A549 (cell line): ENCODE measurements at regions not wholly inside any gene's neighbourhood (a gene's known extent, or its start where the extent isn't known, plus 50 kb on each side); places are given as distances from the start of the nearest gene placed in this dataset.

Experiments used
- ATAC-seq, 2 experiments: fragments of 200-7000 bp in 1 of 2; fragments of >200 bp in 1 of 2; cut with Nextera tagmentation in 1 of 2; cut with Tn5 transposase in 1 of 2; 3 replicates each; pipeline versions ENCODE4 v1.8.0 to v1.9.1; 2018 to 2020; ENCODE audit warnings: mild to moderate bottlenecking in 1 of 2, moderate library complexity in 1 of 2
- CTCF ChIA-PET: fragments of 300-600 bp; sonication (Branson Sonifier 250); formaldehyde crosslinking; extraction: SDS; loops from one replicate; lab custom pipeline; 2021; ENCODE audit warnings: antibody characterized with exemption, inconsistent platforms; lab: Yijun Ruan, JAX
- POLR2A ChIA-PET: fragments of 350-600 bp; formaldehyde crosslinking; extraction: SDS; loops from one replicate; lab custom pipeline; 2021; ENCODE audit warnings: antibody characterized with exemption, inconsistent platforms; lab: Yijun Ruan, JAX
- DNase-seq, 2 experiments: peaks; one replicate each; pipeline versions ENCODE4 v3.0.0 to v3.0.0-alpha.2; 2011 to 2016; ENCODE audit warnings: low read depth in 1 of 2, low spot score in 1 of 2
- FAIRE-seq: peaks from 2 replicates; lab custom pipeline; 2011; peaks lifted over from hg19 to GRCh38; lab: Jason Lieb, UNC
- H3K27ac ChIP-seq, 2 experiments: fragments of >200 bp; sonication (Bioruptor Twin); formaldehyde crosslinking; 3 replicates each; pipeline ENCODE4 v1.5.1; 2016 to 2017
- H3K4me1 ChIP-seq: fragments of >200 bp; sonication (Bioruptor Twin); formaldehyde crosslinking; 3 replicates; pipeline ENCODE4 v1.6.1; 2016
- H3K4me2 ChIP-seq: fragments of >200 bp; sonication (Bioruptor Twin); formaldehyde crosslinking; 3 replicates; pipeline ENCODE4 v1.6.1; 2016
- H3K4me3 ChIP-seq: fragments of >200 bp; sonication (Bioruptor Twin); formaldehyde crosslinking; 3 replicates; pipeline ENCODE4 v1.5.1; 2016
- H3K9me3 ChIP-seq: fragments of >200 bp; sonication (Bioruptor Twin); formaldehyde crosslinking; 3 replicates; pipeline ENCODE4 v1.6.1; 2016
- CBX2 ChIP-seq: fragments of 200-600 bp; sonication (generic); IDR thresholded peaks from 2 replicates; pipeline ENCODE4 v1.6.1; 2016; ENCODE audit warnings: low read depth, mild to moderate bottlenecking, borderline replicate concordance
- CBX8 ChIP-seq: fragments of 200-600 bp; sonication (generic); IDR thresholded peaks from 2 replicates; pipeline ENCODE4 v1.6.1; 2016
- CHD4 ChIP-seq: fragments of 200-600 bp; sonication (generic); IDR thresholded peaks from 2 replicates; pipeline ENCODE4 v1.6.1; 2016; ENCODE audit warnings: antibody characterized with exemption, mild to moderate bottlenecking, borderline replicate concordance
- E2F6 ChIP-seq: IDR thresholded peaks from 2 replicates; pipeline ENCODE4 v1.6.1; 2012; ENCODE audit warnings: low read depth, borderline replicate concordance
- EHF ChIP-seq: fragments of 250-450 bp; sonication (Bioruptor Pico); IDR thresholded peaks from 2 replicates; pipeline ENCODE4 v1.5.0; 2020; ENCODE audit warnings: mild to moderate bottlenecking
- EP300 ChIP-seq, 2 experiments: fragments of >200 bp; sonication (Bioruptor Twin); formaldehyde crosslinking; IDR thresholded peaks; 2 replicates in 1 of 2; 3 replicates in 1 of 2; pipeline ENCODE4 v1.6.1; 2016 to 2017
- FOSB ChIP-seq: fragments of 250-450 bp; sonication (Bioruptor Pico); IDR thresholded peaks from 2 replicates; pipeline ENCODE4 v1.5.0; 2020; ENCODE audit warnings: mild to moderate bottlenecking, moderate library complexity
- GATA3 ChIP-seq: IDR thresholded peaks from 2 replicates; pipeline ENCODE4 v1.6.1; 2012; ENCODE audit warnings: borderline replicate concordance
- HDAC2 ChIP-seq: fragments of 200-600 bp; sonication (generic); IDR thresholded peaks from 2 replicates; pipeline ENCODE4 v1.6.1; 2016
- HEYL ChIP-seq: fragments of 250-450 bp; sonication (Bioruptor Pico); IDR thresholded peaks from 2 replicates; pipeline ENCODE4 v1.8.0; 2021; ENCODE audit warnings: mild to moderate bottlenecking, moderate library complexity
- HMGXB4 ChIP-seq: fragments of 250-450 bp; sonication (Bioruptor Pico); IDR thresholded peaks from 2 replicates; pipeline ENCODE4 v1.5.0; 2021; ENCODE audit warnings: mild to moderate bottlenecking, moderate library complexity, borderline replicate concordance
- HOXA7 ChIP-seq: fragments of 250-450 bp; sonication (Bioruptor Pico); IDR thresholded peaks from 2 replicates; pipeline ENCODE4 v1.5.0; 2020; ENCODE audit warnings: mild to moderate bottlenecking, moderate library complexity
- HOXB5 ChIP-seq: fragments of 250-450 bp; sonication (Bioruptor Pico); IDR thresholded peaks from 2 replicates; pipeline ENCODE4 v1.5.0; 2020; ENCODE audit warnings: mild to moderate bottlenecking, moderate library complexity
- KDM1A ChIP-seq: fragments of 200-600 bp; sonication (generic); IDR thresholded peaks from 2 replicates; pipeline ENCODE4 v1.6.1; 2016; ENCODE audit warnings: low read depth, mild to moderate bottlenecking
- KDM5A ChIP-seq: fragments of 200-600 bp; sonication (generic); IDR thresholded peaks from 2 replicates; pipeline ENCODE4 v1.6.1; 2016; ENCODE audit warnings: antibody characterized with exemption, mild to moderate bottlenecking
- MAFK ChIP-seq: fragments of 450-650 bp; IDR thresholded peaks from 2 replicates; pipeline ENCODE4 v1.6.1; 2014; ENCODE audit not compliant: partially characterized antibody
- MAX ChIP-seq: IDR thresholded peaks from 2 replicates; pipeline ENCODE4 v1.6.1; 2012
- MYC ChIP-seq: IDR thresholded peaks from 2 replicates; pipeline ENCODE4 v1.6.1; 2012; ENCODE audit warnings: mild to moderate bottlenecking, inconsistent platforms, low read length, improper control_type of control experiment, borderline replicate concordance
- NPAS2 ChIP-seq: fragments of 250-450 bp; sonication (Bioruptor Pico); IDR thresholded peaks from 2 replicates; pipeline ENCODE4 v1.8.0; 2022; ENCODE audit warnings: mild to moderate bottlenecking, moderate library complexity, borderline replicate concordance
- NR3C1 ChIP-seq: fragments of >200 bp; sonication (Bioruptor Twin); formaldehyde crosslinking; IDR thresholded peaks from 3 replicates; pipeline ENCODE4 v1.6.1; 2017
- PHF8 ChIP-seq: fragments of 200-600 bp; sonication (generic); IDR thresholded peaks from 2 replicates; pipeline ENCODE4 v1.6.1; 2016; ENCODE audit warnings: low read depth, mild to moderate bottlenecking, antibody characterized with exemption, moderate library complexity, borderline replicate concordance
- POLR2A ChIP-seq: IDR thresholded peaks from 2 replicates; pipeline ENCODE4 v1.6.1; 2012; ENCODE audit warnings: mild to moderate bottlenecking, low read length
- RARB ChIP-seq: fragments of 250-450 bp; sonication (Bioruptor Pico); IDR thresholded peaks from 2 replicates; pipeline ENCODE4 v1.8.0; 2021; ENCODE audit warnings: mild to moderate bottlenecking, moderate library complexity
- RCOR1 ChIP-seq: fragments of 150-350 bp; IDR thresholded peaks from 2 replicates; pipeline ENCODE4 v1.6.1; 2014; ENCODE audit warnings: antibody characterized with exemption, low read length, low read depth
- RFX5 ChIP-seq: fragments of 450-650 bp; IDR thresholded peaks from 2 replicates; pipeline ENCODE4 v1.7.1; 2014; ENCODE audit warnings: antibody characterized with exemption, mild to moderate bottlenecking, moderate library complexity
- RNF2 ChIP-seq: fragments of 200-600 bp; sonication (generic); IDR thresholded peaks from 2 replicates; pipeline ENCODE4 v1.6.1; 2016; ENCODE audit warnings: low read depth, mild to moderate bottlenecking, antibody characterized with exemption, moderate library complexity, borderline replicate concordance
- TFCP2L1 ChIP-seq: fragments of 250-450 bp; sonication (Bioruptor Pico); IDR thresholded peaks from 2 replicates; pipeline ENCODE4 v1.5.0; 2021; ENCODE audit warnings: mild to moderate bottlenecking
- TP53 ChIP-seq: fragments of 250-450 bp; sonication (Bioruptor Pico); IDR thresholded peaks from 2 replicates; pipeline ENCODE4 v1.5.0; 2021; ENCODE audit warnings: mild to moderate bottlenecking, moderate library complexity
- WGBS: methylation state at CpG from one replicate; pipeline ENCODE4 v1.1.6; 2017; ENCODE audit errors: missing lambda C conversion rate; 5-methylcytosine and 5-hydroxymethylcytosine counted together
- TF ChIP-seq, protein P1 (sequence below): fragments of 250-450 bp; sonication (Bioruptor Pico); IDR thresholded peaks from 2 replicates; pipeline ENCODE4 v1.5.0; 2020; ENCODE audit warnings: low read depth, mild to moderate bottlenecking, moderate library complexity
- TF ChIP-seq, protein P2 (sequence below): fragments of >200 bp; sonication (Bioruptor Twin); formaldehyde crosslinking; IDR thresholded peaks from 2 replicates; pipeline ENCODE4 v1.6.1; 2016
- TF ChIP-seq, protein P3 (sequence below): fragments of 200-600 bp; sonication (generic); IDR thresholded peaks from 2 replicates; pipeline ENCODE4 v1.6.1; 2016; ENCODE audit warnings: antibody characterized with exemption, mild to moderate bottlenecking, moderate library complexity
- TF ChIP-seq, protein P4 (sequence below): fragments of >200 bp; sonication (Bioruptor Twin); formaldehyde crosslinking; IDR thresholded peaks from 3 replicates; pipeline ENCODE4 v1.6.1; 2016
- TF ChIP-seq, protein P5 (sequence below): fragments of 150-350 bp; IDR thresholded peaks from 2 replicates; pipeline ENCODE4 v1.6.1; 2014; ENCODE audit warnings: low read depth, mild to moderate bottlenecking, low read length

DNA sequence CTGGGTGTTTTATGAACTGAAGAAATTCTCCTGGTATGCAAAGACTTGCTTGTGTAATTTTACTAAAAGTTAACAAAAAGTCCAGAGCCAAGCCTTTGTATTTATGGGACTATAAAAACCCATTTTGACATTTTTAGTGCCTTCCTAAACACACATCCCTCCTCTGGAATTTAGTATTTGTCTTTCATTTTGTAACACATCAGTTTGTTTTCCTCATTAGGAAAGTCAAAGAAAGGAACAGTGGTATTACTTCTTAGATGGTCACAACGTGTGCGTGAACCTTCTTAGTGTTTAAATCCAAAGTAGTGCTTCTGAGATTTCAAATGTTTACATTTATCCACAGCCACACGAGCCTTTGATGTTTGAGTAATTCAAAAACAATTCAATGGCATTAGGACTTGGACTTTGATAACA lies 103.2 kb upstream of the TMEM106B start:
- ATAC-seq, result peak in 1 of 2 experiments; percentile 84; a peak in 4 of 6 replicates
- H3K4me3 ChIP-seq, result peak overlapping the region; percentile 4; the same call in 1 of the 3 replicates
- ChIA-PET POLR2A (interaction anchor here (0.7 to 3.4 kb wide), 4 partner anchors 19 to 272 kb away, joined by 4 to 17 read pairs (median 6); partner anchors contain the start of gene TMEM106B), CTCF (no interaction called here)
- no peaks in the 10 kb centered on the region for H3K9me3 ChIP-seq
- peak; percentile 89 for FAIRE-seq
- H3K4me1 ChIP-seq, result peaks cover 52% of the 10 kb centered on the region
- peak overlapping the region; percentile 64 to 84 for H3K27ac ChIP-seq
- peak overlapping the region; percentile 65 for H3K4me2 ChIP-seq
- 3% methylated on average over 3 of the region's 3 CpGs for WGBS
- peak in 1 of 2 experiments; percentile 89 for DNase-seq
- TF ChIP-seq HDAC2 (no peak), GATA3 (peak; percentile 91), HOXB5 (no peak), HOXA7 (CRISPR knock-in tag) (no peak), HEYL (no peak), E2F6 (no peak), POLR2A (no peak), EHF (CRISPR knock-in tag) (no peak), CHD4 (no peak), NR3C1 (no peak), PHF8 (no peak), RCOR1 (no peak), MYC (no peak), KDM5A (no peak), MAFK (no peak), TFCP2L1 (CRISPR knock-in tag) (no peak), NPAS2 (CRISPR knock-in tag) (no peak), RNF2 (no peak), MAX (peak; percentile 36; the same call in 1 of the 2 replicates), CBX2 (no peak), CBX8 (no peak), KDM1A (no peak), RARB (peak; percentile 55; the same call in 1 of the 2 replicates), EP300 (IDR thresholded peaks at IDR 0.05) (peak; percentile 63 to 90), HMGXB4 (CRISPR knock-in tag) (no peak), TP53 (no peak), RFX5 (no peak), FOSB (CRISPR knock-in tag) (no peak)
- TF ChIP-seq, protein P1, sequence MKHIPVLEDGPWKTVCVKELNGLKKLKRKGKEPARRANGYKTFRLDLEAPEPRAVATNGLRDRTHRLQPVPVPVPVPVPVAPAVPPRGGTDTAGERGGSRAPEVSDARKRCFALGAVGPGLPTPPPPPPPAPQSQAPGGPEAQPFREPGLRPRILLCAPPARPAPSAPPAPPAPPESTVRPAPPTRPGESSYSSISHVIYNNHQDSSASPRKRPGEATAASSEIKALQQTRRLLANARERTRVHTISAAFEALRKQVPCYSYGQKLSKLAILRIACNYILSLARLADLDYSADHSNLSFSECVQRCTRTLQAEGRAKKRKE (CRISPR knock-in tag), result no peak
- TF ChIP-seq, protein P2, sequence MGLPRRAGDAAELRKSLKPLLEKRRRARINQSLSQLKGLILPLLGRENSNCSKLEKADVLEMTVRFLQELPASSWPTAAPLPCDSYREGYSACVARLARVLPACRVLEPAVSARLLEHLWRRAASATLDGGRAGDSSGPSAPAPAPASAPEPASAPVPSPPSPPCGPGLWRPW, result no peak
- TF ChIP-seq, protein P3, sequence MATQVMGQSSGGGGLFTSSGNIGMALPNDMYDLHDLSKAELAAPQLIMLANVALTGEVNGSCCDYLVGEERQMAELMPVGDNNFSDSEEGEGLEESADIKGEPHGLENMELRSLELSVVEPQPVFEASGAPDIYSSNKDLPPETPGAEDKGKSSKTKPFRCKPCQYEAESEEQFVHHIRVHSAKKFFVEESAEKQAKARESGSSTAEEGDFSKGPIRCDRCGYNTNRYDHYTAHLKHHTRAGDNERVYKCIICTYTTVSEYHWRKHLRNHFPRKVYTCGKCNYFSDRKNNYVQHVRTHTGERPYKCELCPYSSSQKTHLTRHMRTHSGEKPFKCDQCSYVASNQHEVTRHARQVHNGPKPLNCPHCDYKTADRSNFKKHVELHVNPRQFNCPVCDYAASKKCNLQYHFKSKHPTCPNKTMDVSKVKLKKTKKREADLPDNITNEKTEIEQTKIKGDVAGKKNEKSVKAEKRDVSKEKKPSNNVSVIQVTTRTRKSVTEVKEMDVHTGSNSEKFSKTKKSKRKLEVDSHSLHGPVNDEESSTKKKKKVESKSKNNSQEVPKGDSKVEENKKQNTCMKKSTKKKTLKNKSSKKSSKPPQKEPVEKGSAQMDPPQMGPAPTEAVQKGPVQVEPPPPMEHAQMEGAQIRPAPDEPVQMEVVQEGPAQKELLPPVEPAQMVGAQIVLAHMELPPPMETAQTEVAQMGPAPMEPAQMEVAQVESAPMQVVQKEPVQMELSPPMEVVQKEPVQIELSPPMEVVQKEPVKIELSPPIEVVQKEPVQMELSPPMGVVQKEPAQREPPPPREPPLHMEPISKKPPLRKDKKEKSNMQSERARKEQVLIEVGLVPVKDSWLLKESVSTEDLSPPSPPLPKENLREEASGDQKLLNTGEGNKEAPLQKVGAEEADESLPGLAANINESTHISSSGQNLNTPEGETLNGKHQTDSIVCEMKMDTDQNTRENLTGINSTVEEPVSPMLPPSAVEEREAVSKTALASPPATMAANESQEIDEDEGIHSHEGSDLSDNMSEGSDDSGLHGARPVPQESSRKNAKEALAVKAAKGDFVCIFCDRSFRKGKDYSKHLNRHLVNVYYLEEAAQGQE, result no peak
- TF ChIP-seq, protein P4, sequence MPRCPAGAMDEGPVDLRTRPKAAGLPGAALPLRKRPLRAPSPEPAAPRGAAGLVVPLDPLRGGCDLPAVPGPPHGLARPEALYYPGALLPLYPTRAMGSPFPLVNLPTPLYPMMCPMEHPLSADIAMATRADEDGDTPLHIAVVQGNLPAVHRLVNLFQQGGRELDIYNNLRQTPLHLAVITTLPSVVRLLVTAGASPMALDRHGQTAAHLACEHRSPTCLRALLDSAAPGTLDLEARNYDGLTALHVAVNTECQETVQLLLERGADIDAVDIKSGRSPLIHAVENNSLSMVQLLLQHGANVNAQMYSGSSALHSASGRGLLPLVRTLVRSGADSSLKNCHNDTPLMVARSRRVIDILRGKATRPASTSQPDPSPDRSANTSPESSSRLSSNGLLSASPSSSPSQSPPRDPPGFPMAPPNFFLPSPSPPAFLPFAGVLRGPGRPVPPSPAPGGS, result peak; percentile 83; the same call in 2 of the 3 replicates
- TF ChIP-seq, protein P5, sequence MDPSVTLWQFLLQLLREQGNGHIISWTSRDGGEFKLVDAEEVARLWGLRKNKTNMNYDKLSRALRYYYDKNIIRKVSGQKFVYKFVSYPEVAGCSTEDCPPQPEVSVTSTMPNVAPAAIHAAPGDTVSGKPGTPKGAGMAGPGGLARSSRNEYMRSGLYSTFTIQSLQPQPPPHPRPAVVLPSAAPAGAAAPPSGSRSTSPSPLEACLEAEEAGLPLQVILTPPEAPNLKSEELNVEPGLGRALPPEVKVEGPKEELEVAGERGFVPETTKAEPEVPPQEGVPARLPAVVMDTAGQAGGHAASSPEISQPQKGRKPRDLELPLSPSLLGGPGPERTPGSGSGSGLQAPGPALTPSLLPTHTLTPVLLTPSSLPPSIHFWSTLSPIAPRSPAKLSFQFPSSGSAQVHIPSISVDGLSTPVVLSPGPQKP, result no peak
